HepG2 (cell line): ENCODE measurements at regions not wholly inside any gene's neighbourhood (a gene's known extent, or its start where the extent isn't known, plus 50 kb on each side); places are given as distances from the start of the nearest gene placed in this dataset.
"Not testable (repeated sequence)": the region's sequence is repeated elsewhere in the genome, so short reads cannot be mapped to it uniquely, and the experiment has no call there.

Source experiments
- EEA1 ChIP-seq: sonication (generic); formaldehyde crosslinking; IDR thresholded peaks from 2 replicates; pipeline ENCODE4 v1.5.1; 2020; ENCODE audit warnings: mild to moderate bottlenecking, missing genetic modification reagents, borderline replicate concordance
- ZNF333 ChIP-seq: sonication (generic); formaldehyde crosslinking; IDR thresholded peaks from 2 replicates; pipeline ENCODE4 v1.4.0; 2020; ENCODE audit warnings: mild to moderate bottlenecking, missing genetic modification reagents, borderline replicate concordance
- ZNF672 ChIP-seq: sonication (generic); formaldehyde crosslinking; IDR thresholded peaks from 2 replicates; pipeline ENCODE4 v1.8.1; 2022; ENCODE audit warnings: missing genetic modification reagents
- ZNF777 ChIP-seq: sonication (generic); formaldehyde crosslinking; IDR thresholded peaks from 2 replicates; pipeline ENCODE4 v1.4.0; 2020; ENCODE audit warnings: missing genetic modification reagents
- TF ChIP-seq, protein P1 (sequence below): sonication (generic); formaldehyde crosslinking; IDR thresholded peaks from 2 replicates; pipeline ENCODE4 v1.4.0; 2020; ENCODE audit warnings: missing genetic modification reagents
- TF ChIP-seq, protein P2 (sequence below): sonication (generic); formaldehyde crosslinking; IDR thresholded peaks from 2 replicates; pipeline ENCODE4 v1.4.0; 2020; ENCODE audit warnings: mild to moderate bottlenecking, missing genetic modification reagents

DNA sequence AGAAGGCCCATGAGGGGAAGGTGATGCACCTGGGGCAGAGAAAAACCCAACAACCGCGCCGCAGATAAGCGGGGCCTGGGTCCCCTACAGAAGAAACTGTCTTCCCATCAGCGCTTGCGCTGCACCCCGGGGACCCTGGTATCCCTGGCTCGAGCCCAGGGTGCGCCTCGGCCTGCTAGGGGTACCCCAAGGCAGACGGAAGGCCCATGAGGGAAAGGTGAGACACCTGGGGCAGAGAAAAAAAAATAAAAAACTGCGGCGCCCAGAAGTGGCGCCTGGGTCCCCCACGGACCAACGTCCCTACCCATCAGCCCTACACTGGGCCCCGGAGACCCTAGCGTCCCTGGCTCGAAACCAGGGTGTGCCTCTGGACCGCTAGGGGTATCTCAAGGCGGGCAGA, 190.8 kb downstream of the POTEM start:
- TF ChIP-seq, protein P1, sequence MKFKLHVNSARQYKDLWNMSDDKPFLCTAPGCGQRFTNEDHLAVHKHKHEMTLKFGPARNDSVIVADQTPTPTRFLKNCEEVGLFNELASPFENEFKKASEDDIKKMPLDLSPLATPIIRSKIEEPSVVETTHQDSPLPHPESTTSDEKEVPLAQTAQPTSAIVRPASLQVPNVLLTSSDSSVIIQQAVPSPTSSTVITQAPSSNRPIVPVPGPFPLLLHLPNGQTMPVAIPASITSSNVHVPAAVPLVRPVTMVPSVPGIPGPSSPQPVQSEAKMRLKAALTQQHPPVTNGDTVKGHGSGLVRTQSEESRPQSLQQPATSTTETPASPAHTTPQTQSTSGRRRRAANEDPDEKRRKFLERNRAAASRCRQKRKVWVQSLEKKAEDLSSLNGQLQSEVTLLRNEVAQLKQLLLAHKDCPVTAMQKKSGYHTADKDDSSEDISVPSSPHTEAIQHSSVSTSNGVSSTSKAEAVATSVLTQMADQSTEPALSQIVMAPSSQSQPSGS (CRISPR knock-in tag) = not testable (repeated sequence)
- TF ChIP-seq, protein P2, sequence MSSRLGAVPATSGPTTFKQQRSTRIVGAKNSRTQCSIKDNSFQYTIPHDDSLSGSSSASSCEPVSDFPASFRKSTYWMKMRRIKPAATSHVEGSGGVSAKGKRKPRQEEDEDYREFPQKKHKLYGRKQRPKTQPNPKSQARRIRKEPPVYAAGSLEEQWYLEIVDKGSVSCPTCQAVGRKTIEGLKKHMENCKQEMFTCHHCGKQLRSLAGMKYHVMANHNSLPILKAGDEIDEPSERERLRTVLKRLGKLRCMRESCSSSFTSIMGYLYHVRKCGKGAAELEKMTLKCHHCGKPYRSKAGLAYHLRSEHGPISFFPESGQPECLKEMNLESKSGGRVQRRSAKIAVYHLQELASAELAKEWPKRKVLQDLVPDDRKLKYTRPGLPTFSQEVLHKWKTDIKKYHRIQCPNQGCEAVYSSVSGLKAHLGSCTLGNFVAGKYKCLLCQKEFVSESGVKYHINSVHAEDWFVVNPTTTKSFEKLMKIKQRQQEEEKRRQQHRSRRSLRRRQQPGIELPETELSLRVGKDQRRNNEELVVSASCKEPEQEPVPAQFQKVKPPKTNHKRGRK = not testable (repeated sequence)
- TF ChIP-seq ZNF333 (CRISPR knock-in tag); EEA1; ZNF672 (CRISPR knock-in tag); ZNF777 (CRISPR knock-in tag): not testable (repeated sequence)
